ENCODE measurements at regions not wholly inside any gene's neighbourhood (a gene's known extent, or its start where the extent isn't known, plus 50 kb on each side); places are given as distances from the start of the nearest gene placed in this dataset.

DNA sequence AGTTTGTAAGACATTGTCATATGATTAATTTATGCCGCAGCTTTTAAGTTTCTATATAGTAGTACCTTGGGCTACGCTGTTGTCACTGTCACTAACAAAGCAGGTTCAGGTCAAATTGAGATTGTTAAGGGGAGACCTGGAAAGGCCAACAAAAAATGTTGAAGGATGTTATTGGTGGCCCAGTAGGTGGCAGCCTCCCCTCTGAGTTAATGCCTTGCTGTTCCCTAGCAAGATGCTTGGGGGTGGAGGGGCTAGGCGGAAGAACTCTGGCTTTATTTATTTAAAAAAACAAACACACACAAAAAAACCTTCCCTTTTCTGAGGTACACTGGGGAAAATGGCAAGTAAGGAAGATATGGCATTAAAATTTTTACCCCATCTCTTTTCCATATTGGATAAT, 128.3 kb upstream of the ATP5MC3 start:
- H3K27me3 Mint-ChIP-seq = peaks cover 21% of the 10 kb centered on the region
- peak; percentile 19 for DNase-seq (ENCODE audit: low spot score, unreplicated experiment)
- H3K4me1 Mint-ChIP-seq (ENCODE audit: low read depth) = no peaks in the 10 kb centered on the region

DNA sequence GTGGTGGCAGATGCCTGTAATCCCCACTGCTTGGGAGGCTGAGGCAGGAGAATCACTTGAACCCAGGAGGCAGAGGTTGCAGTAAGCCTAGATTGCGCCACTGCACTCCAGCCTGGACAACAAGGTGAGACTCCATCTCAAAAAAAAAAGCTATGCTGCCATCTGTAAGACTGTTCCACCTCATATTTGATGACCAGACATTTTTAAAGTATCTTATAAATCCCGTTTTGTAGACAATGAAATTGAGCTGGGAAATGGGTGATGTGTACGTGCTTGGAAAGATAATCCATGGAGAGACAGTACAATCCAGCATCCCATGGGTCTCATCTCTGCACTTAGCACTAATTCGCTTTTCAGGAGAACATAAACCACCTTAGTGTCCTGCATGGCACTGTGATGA, 126.5 kb upstream of the ATP5MC3 start:
- Mint-ChIP-seq H3K9me3 (ENCODE audit: low read depth) (no peaks in the 10 kb centered on the region), H3K27me3 (peaks cover 20% of the 10 kb centered on the region)

More for the DNA sequence above, 128.3 kb upstream of the ATP5MC3 start:
- Mint-ChIP-seq H3K9me3 (ENCODE audit: low read depth) (no peaks in the 10 kb centered on the region), H3K4me3 (ENCODE audit: low read depth) (no peak overlapping the region), H3K36me3 (ENCODE audit: insufficient read depth) (no peaks in the 10 kb centered on the region), H3K27ac (no peak overlapping the region)
- TF ChIP-seq, protein P1, sequence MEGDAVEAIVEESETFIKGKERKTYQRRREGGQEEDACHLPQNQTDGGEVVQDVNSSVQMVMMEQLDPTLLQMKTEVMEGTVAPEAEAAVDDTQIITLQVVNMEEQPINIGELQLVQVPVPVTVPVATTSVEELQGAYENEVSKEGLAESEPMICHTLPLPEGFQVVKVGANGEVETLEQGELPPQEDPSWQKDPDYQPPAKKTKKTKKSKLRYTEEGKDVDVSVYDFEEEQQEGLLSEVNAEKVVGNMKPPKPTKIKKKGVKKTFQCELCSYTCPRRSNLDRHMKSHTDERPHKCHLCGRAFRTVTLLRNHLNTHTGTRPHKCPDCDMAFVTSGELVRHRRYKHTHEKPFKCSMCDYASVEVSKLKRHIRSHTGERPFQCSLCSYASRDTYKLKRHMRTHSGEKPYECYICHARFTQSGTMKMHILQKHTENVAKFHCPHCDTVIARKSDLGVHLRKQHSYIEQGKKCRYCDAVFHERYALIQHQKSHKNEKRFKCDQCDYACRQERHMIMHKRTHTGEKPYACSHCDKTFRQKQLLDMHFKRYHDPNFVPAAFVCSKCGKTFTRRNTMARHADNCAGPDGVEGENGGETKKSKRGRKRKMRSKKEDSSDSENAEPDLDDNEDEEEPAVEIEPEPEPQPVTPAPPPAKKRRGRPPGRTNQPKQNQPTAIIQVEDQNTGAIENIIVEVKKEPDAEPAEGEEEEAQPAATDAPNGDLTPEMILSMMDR (IDR thresholded peaks at IDR 0.05; ENCODE audit: unreplicated experiment) = peak; percentile 68

DNA sequence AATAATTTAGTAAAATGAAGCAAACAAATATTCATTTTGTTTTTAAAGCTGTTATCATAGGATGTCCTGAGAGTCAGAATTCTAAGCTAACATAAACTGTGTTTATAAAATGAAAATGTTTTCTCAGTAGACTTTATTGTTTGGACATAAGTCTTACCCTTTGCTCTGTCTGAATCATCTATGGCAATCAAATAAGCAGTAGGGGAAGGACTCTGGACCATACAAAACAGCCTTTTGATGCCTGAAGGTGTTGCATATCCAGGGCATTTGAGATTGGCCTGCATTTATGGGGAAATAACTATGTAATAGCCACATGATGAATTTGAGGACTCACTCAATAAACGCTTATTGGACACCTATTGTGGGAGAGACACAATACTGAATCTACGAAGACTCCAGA, 123.0 kb upstream of the ATP5MC3 start:
- peaks cover 3% of the 10 kb centered on the region for H3K27me3 Mint-ChIP-seq
- no peaks in the 10 kb centered on the region for H3K4me1 Mint-ChIP-seq (ENCODE audit: low read depth)
- TF ChIP-seq, protein P1 (IDR thresholded peaks at IDR 0.05; ENCODE audit: unreplicated experiment) = no peak
- no peak overlapping the region for H3K27ac Mint-ChIP-seq
- no peak for DNase-seq (ENCODE audit: low spot score, unreplicated experiment)
- no peak overlapping the region for H3K4me3 Mint-ChIP-seq (ENCODE audit: low read depth)
- H3K36me3 Mint-ChIP-seq (ENCODE audit: insufficient read depth) = no peaks in the 10 kb centered on the region
- no peaks in the 10 kb centered on the region for H3K9me3 Mint-ChIP-seq (ENCODE audit: low read depth)

More for the DNA sequence above, 126.5 kb upstream of the ATP5MC3 start:
- H3K36me3 Mint-ChIP-seq (ENCODE audit: insufficient read depth) = no peaks in the 10 kb centered on the region
- TF ChIP-seq, protein P1 (IDR thresholded peaks at IDR 0.05; ENCODE audit: unreplicated experiment) = no peak
- DNase-seq (ENCODE audit: low spot score, unreplicated experiment) = no peak
- no peak overlapping the region for H3K4me3 Mint-ChIP-seq (ENCODE audit: low read depth)
- H3K4me1 Mint-ChIP-seq (ENCODE audit: low read depth) = no peaks in the 10 kb centered on the region
- H3K27ac Mint-ChIP-seq = no peak overlapping the region

DNA sequence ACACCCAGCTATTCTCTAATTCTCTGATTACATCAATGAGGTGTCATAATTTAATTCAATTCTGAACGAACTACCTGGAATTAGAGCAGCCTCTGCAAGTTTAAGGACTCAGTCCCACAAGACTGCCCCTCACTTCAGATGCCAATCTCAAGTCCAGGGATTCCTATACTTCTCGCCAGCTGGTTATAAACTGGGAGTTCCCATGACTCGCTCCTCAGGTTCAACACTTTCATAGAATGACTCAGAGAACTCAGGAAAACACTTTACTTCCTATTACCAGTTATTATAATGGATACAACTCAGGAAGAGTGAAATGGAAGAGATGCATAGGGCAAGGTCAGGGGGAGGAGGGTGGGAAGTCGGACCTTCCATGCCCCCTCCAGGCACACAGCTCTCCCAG, 112.3 kb upstream of the ATP5MC3 start:
- Mint-ChIP-seq H3K36me3 (ENCODE audit: insufficient read depth) (no peaks in the 10 kb centered on the region), H3K4me3 (ENCODE audit: low read depth) (no peak overlapping the region), H3K4me1 (ENCODE audit: low read depth) (no peaks in the 10 kb centered on the region), H3K9me3 (ENCODE audit: low read depth) (peaks cover 6% of the 10 kb centered on the region), H3K27me3 (peaks cover 5% of the 10 kb centered on the region), H3K27ac (no peak overlapping the region)
- TF ChIP-seq, protein P1 (IDR thresholded peaks at IDR 0.05; ENCODE audit: unreplicated experiment) = no peak
- DNase-seq (ENCODE audit: low spot score, unreplicated experiment) = no peak

DNA sequence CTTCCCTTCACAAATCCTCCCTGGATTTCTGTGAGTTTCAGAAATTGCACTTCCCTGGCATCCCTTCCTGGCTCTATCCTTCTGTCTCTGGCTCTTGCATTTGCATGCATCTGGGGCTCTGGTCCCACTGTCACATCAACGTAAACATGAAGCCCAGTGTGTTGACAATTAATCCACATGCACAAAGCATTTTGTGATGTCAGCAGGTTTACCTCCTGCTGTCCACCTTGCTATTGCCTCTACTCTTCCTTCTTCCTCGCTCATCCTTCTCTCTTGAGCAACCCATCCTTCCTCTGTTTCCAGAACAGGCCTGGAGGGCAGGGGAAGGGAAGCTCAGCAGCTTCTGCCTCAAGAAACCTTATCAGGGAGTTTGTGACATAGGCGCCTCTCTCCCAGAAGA, 111.7 kb upstream of the ATP5MC3 start:
- Mint-ChIP-seq H3K36me3 (ENCODE audit: insufficient read depth) (no peaks in the 10 kb centered on the region), H3K27ac (no peak overlapping the region), H3K9me3 (ENCODE audit: low read depth) (peaks cover 6% of the 10 kb centered on the region), H3K4me3 (ENCODE audit: low read depth) (no peak overlapping the region), H3K4me1 (ENCODE audit: low read depth) (no peaks in the 10 kb centered on the region), H3K27me3 (peaks cover 5% of the 10 kb centered on the region)
- no peak for DNase-seq (ENCODE audit: low spot score, unreplicated experiment)
- TF ChIP-seq, protein P1 (IDR thresholded peaks at IDR 0.05; ENCODE audit: unreplicated experiment) = no peak

All from progenitor cell of endocrine pancreas (in vitro differentiated cells).